ENCODE measurements at regions not wholly inside any gene's neighbourhood (a gene's known extent, or its start where the extent isn't known, plus 50 kb on each side); places are given as distances from the start of the nearest gene placed in this dataset.

DNA sequence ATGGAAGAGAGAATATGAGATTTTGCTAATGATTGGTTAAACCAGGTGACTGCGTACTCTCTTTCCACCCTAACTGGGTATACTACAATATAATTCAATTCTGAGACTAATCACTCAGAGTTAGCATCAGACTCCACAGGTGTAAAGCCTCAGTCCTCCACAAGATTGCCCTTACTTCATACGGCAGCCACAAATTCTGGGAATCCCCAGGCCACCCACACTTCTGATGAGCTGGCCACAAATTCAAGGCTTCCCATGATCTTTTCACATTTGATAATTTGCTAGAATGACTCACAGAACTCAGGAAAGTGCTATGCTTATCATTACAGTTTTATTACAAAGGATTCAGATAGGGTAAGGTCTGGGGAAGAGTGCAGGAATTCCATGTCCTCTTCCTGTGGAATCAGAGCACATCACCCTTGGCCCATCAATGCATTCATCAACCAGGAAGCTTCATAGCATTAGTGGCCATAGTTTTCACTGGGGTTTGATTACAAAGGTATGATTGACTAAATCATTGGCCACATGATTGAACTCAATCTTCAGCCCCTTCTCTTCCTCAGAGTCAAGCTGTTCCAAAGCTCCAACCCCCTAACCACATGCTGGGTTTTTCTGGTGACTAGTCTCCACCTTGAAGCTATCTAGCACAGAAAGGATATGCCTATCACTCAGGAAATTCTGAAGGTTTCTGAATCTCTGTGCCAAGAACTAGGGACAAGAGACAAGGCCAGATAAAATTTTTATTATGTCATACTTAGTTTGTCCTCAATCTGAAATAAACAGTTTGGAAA lies 131.7 kb downstream of the HHIPL2 start:
- H3K36me3 ChIP-seq (ENCODE audit: insufficient read depth, low read length), result no peaks in the 10 kb centered on the region
- H3K9ac ChIP-seq (ENCODE audit: low read depth, low read length), result no peak overlapping the region
- 94% methylated on average over 2 of the region's 2 CpGs for WGBS
- no peak overlapping the region for H3K27ac ChIP-seq (ENCODE audit: low read depth, low read length)
- no peaks in the 10 kb centered on the region for H3K27me3 ChIP-seq (ENCODE audit: insufficient read depth, low read length)
- no peak overlapping the region for H3K4me3 ChIP-seq (ENCODE audit: low read length)
- no peaks in the 10 kb centered on the region for H3K9me3 ChIP-seq (ENCODE audit: insufficient read depth, low read depth, low read length)
- H3K4me1 ChIP-seq (ENCODE audit: insufficient read depth, low read length), result no peaks in the 10 kb centered on the region

DNA sequence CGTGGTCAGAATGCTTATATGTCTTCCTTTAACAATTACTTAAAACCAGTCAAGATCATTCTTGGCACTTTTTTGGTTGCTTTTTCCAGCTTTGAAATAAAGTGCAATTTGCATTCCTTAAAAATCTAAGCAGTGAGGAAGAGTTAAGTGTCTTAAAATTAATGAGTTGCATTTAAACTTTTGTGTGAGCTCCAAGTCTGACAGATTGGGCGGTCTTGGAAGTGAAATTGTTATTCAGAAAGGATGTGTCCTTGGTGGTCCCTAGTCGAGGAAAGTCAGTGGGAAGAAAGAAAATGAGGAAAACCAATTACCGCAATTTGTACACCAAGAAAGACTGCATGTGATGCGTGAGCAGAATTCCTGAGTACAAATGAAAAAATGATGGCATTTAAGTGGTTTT lies 132.5 kb downstream of the HHIPL2 start:
- Histone ChIP-seq H3K4me1 (ENCODE audit: insufficient read depth, low read length) (no peaks in the 10 kb centered on the region), H3K9me3 (ENCODE audit: insufficient read depth, low read depth, low read length) (no peaks in the 10 kb centered on the region), H3K27ac (ENCODE audit: low read depth, low read length) (no peak overlapping the region), H3K27me3 (ENCODE audit: insufficient read depth, low read length) (no peaks in the 10 kb centered on the region), H3K36me3 (ENCODE audit: insufficient read depth, low read length) (no peaks in the 10 kb centered on the region), H3K4me3 (ENCODE audit: low read length) (no peak overlapping the region), H3K9ac (ENCODE audit: low read depth, low read length) (no peak overlapping the region)
- WGBS, result 93% methylated on average over 5 of the region's 5 CpGs

DNA sequence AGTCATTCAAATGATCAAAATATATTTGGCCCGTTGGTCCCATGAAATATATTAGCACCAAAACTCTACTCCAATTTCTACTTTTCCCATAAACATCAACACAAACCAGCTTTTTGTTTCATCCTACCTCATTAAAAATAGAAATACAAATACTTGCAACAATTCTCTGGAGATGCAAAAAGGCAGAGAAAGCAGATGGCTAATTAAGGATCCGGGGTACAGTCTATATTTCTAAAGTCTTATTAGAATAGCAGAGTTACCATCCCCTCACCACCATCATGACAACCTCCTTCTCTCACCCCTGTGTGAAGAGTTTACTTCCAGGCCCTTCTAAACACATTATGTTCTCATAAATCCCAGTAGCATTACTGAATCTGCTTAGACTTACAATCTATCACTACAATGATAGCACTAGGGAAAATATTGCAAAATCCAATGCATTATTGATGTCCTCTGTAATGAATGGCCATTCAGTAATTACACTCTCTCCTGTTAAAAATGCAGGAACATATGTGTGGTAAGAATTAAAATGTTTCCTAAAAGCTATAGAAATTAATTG lies 133.8 kb downstream of the HHIPL2 start:
- no peak overlapping the region for H3K9ac ChIP-seq (ENCODE audit: low read depth, low read length)
- no peak overlapping the region for H3K4me3 ChIP-seq (ENCODE audit: low read length)
- no peaks in the 10 kb centered on the region for H3K36me3 ChIP-seq (ENCODE audit: insufficient read depth, low read length)
- no peaks in the 10 kb centered on the region for H3K27me3 ChIP-seq (ENCODE audit: insufficient read depth, low read length)
- no peak overlapping the region for H3K27ac ChIP-seq (ENCODE audit: low read depth, low read length)
- 82% methylated on average over 2 of the region's 2 CpGs for WGBS
- no peaks in the 10 kb centered on the region for H3K9me3 ChIP-seq (ENCODE audit: insufficient read depth, low read depth, low read length)
- H3K4me1 ChIP-seq (ENCODE audit: insufficient read depth, low read length), result no peaks in the 10 kb centered on the region

DNA sequence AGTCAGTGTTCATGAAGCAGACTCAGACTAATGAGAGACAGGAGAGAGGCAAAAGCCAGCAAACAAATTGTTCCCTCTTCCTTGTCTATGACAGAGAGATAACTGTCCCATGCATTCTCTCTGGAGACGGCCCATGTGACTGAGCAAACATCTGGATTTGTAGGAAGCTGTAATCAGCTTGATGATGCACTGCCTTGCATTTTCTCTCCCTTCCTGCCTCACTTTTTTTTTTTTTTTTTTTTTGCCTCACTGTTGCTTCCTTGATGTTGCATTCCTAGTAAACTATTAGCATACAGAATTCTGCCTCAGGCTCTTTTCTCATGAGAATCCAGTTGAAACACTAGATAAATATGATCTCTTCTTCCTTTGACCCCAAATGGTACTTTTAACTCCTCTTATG lies 134.5 kb downstream of the HHIPL2 start:
- Histone ChIP-seq H3K27me3 (ENCODE audit: insufficient read depth, low read length) (no peaks in the 10 kb centered on the region), H3K36me3 (ENCODE audit: insufficient read depth, low read length) (no peaks in the 10 kb centered on the region), H3K4me1 (ENCODE audit: insufficient read depth, low read length) (no peaks in the 10 kb centered on the region), H3K27ac (ENCODE audit: low read depth, low read length) (no peak overlapping the region), H3K4me3 (ENCODE audit: low read length) (no peak overlapping the region), H3K9me3 (ENCODE audit: insufficient read depth, low read depth, low read length) (no peaks in the 10 kb centered on the region), H3K9ac (ENCODE audit: low read depth, low read length) (no peak overlapping the region)
- 79% methylated on average over 1 of the region's 1 CpG for WGBS

DNA sequence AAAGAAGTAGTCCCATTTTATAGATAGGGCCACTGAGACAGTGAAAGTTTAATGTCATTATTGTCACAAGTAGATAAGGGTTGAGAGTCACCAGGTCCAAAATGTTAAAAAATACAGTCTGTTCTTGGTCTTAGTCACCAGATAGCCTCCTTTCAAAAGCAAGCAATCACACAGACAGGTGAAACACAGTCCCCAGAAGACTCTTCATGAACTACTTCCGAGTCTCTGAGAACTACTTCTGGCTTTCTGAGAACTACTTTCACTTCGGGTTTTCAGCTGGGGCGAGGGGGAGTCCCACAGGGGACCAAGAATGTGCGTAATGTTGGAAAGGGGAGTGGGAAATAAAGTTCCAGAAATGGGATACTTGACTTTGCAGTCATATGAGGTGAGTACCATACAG lies 143.2 kb downstream of the HHIPL2 start:
- H3K27ac ChIP-seq (ENCODE audit: low read depth, low read length), result no peak overlapping the region
- no peak overlapping the region for H3K9ac ChIP-seq (ENCODE audit: low read depth, low read length)
- no peaks in the 10 kb centered on the region for H3K4me1 ChIP-seq (ENCODE audit: insufficient read depth, low read length)
- no peaks in the 10 kb centered on the region for H3K27me3 ChIP-seq (ENCODE audit: insufficient read depth, low read length)
- H3K36me3 ChIP-seq (ENCODE audit: insufficient read depth, low read length), result no peaks in the 10 kb centered on the region
- no peak overlapping the region for H3K4me3 ChIP-seq (ENCODE audit: low read length)
- 83% methylated on average over 4 of the region's 4 CpGs for WGBS
- H3K9me3 ChIP-seq (ENCODE audit: insufficient read depth, low read depth, low read length), result no peaks in the 10 kb centered on the region

DNA sequence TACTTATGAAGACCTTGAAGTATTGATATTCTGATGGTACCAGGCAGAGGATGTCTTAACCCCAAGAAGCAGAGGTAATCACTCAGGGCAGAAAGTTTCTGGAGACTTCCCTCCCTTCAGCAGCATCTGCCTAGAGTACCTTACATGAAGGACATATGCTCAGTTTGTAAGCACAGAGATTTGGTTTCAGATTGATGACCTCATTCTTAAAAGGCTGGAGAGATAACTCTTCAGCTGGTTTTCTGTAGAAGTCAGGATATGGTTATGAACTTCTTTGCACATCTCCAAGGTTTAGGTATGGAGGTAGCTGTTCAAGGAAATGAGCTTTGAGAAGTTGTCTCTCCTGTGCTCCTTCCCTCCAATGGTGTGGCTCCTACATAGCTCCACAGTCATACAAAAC lies 148.7 kb downstream of the HHIPL2 start:
- no peaks in the 10 kb centered on the region for H3K4me1 ChIP-seq (ENCODE audit: insufficient read depth, low read length)
- H3K36me3 ChIP-seq (ENCODE audit: insufficient read depth, low read length), result no peaks in the 10 kb centered on the region
- no peak overlapping the region for H3K4me3 ChIP-seq (ENCODE audit: low read length)
- no peaks in the 10 kb centered on the region for H3K9me3 ChIP-seq (ENCODE audit: insufficient read depth, low read depth, low read length)
- no peaks in the 10 kb centered on the region for H3K27me3 ChIP-seq (ENCODE audit: insufficient read depth, low read length)
- no peak overlapping the region for H3K9ac ChIP-seq (ENCODE audit: low read depth, low read length)
- H3K27ac ChIP-seq (ENCODE audit: low read depth, low read length), result no peak overlapping the region

DNA sequence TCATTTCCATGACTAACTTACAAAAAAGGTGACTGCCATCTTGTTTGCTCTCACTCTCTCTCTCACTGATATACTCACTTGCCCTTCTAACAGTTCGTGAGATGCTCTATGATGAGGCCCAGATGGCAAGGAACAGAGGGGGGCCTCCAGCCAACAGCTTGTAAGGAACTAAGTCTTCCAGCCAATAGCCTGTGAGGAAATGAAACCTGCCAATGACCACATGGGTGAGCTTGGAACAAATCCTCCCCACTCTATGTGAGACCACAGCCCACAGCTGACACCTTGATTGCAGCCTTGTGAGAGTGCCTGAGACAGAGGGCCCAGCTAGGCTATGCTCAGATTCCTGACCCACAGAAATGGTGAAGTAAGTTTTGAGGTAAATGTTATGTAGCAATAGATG lies 153.7 kb downstream of the HHIPL2 start:
- H3K4me1 ChIP-seq (ENCODE audit: insufficient read depth, low read length), result no peaks in the 10 kb centered on the region
- H3K27me3 ChIP-seq (ENCODE audit: insufficient read depth, low read length), result no peaks in the 10 kb centered on the region
- WGBS, result 90% methylated on average over 1 of the region's 1 CpG
- H3K4me3 ChIP-seq (ENCODE audit: low read length), result no peak overlapping the region
- no peaks in the 10 kb centered on the region for H3K36me3 ChIP-seq (ENCODE audit: insufficient read depth, low read length)
- H3K9me3 ChIP-seq (ENCODE audit: insufficient read depth, low read depth, low read length), result no peaks in the 10 kb centered on the region
- no peak overlapping the region for H3K9ac ChIP-seq (ENCODE audit: low read depth, low read length)
- H3K27ac ChIP-seq (ENCODE audit: low read depth, low read length), result no peak overlapping the region

DNA sequence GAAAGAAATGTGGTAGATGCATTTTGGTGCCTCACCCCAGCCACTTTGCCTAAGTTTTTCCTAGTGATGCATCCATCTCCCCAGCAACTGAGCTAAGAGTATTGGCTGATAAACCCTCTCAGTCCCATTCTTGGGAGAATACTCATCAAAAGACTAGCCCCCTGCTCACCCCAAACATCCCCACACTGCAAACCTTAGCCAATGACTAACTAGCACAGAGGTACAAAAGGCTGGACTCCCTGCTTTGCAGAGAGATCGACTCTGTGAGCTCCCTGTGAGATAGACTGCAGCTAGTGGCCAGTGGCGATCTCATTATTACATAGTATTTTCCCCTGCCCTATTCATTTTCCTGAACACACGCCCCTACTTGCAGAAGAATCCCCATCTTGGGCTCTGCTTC lies 155.3 kb downstream of the HHIPL2 start:
- Histone ChIP-seq H3K9me3 (ENCODE audit: insufficient read depth, low read depth, low read length) (no peaks in the 10 kb centered on the region), H3K9ac (ENCODE audit: low read depth, low read length) (no peak overlapping the region), H3K4me1 (ENCODE audit: insufficient read depth, low read length) (no peaks in the 10 kb centered on the region), H3K27me3 (ENCODE audit: insufficient read depth, low read length) (no peaks in the 10 kb centered on the region), H3K36me3 (ENCODE audit: insufficient read depth, low read length) (no peaks in the 10 kb centered on the region), H3K4me3 (ENCODE audit: low read length) (no peak overlapping the region), H3K27ac (ENCODE audit: low read depth, low read length) (no peak overlapping the region)
- 89% methylated on average over 3 of the region's 3 CpGs for WGBS

DNA sequence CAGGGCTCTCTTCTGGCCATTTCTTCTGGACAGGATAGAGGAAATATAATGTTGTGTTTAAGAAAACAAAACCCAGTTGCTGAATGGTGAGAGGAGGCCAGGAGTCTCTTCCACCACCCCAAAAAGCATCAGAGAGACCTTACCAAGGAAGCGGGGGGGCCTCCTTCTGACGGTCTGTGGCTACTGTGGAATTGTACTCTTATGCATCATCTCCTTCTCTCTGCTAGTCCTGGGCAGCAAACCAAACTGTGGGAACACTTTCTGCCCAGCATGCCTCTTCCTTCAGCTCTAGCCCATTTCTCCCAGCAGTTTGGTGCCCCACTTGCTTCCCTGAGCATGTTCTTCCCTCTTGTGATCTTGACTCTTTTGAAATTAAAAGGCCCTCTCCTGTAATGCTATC lies 157.7 kb downstream of the HHIPL2 start:
- no peaks in the 10 kb centered on the region for H3K27me3 ChIP-seq (ENCODE audit: insufficient read depth, low read length)
- no peak overlapping the region for H3K9ac ChIP-seq (ENCODE audit: low read depth, low read length)
- WGBS, result 91% methylated on average over 2 of the region's 2 CpGs
- no peaks in the 10 kb centered on the region for H3K36me3 ChIP-seq (ENCODE audit: insufficient read depth, low read length)
- no peaks in the 10 kb centered on the region for H3K4me1 ChIP-seq (ENCODE audit: insufficient read depth, low read length)
- H3K9me3 ChIP-seq (ENCODE audit: insufficient read depth, low read depth, low read length), result no peaks in the 10 kb centered on the region
- no peak overlapping the region for H3K4me3 ChIP-seq (ENCODE audit: low read length)
- no peak overlapping the region for H3K27ac ChIP-seq (ENCODE audit: low read depth, low read length)

DNA sequence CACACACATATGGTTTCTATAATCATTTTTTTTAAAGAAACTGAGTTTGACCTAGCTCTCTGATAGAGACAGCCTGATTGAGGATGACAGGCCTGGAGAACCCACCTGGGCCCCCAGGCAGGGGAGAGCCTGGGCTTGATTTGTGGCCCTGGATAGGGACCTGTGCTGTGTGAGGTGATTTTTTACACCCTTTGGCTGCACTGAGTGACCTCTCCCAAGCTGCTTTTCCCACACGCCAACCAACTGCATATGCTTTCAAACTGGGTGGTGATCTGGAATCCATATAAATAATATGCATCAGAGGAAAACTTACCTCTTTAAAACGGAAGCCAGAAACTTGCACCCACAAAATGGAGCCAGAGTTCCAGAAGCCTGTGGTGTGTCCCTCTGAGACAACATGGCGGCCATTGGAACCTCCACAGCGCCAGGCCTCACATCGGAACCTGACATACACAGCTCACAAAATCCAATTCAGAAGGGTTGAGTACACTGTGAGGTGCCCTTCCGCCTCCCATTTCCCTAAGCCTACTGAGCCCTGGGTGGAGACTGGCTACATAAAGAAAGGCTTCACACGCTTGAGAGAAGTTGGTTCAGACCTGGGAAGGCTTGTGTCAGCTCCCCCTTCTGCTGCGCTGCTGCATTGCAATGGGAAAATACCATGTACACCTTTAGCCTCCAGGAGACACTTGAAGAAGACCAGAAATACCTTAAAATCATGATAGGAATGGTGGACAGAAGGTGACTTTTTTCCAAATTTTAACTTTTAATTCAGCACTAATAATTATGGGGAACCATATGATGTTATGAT lies 160.7 kb downstream of the HHIPL2 start:
- Histone ChIP-seq H3K27ac (ENCODE audit: low read depth, low read length) (no peak overlapping the region), H3K4me3 (ENCODE audit: low read length) (no peak overlapping the region), H3K4me1 (ENCODE audit: insufficient read depth, low read length) (no peaks in the 10 kb centered on the region), H3K9ac (ENCODE audit: low read depth, low read length) (no peak overlapping the region), H3K27me3 (ENCODE audit: insufficient read depth, low read length) (no peaks in the 10 kb centered on the region), H3K36me3 (ENCODE audit: insufficient read depth, low read length) (no peaks in the 10 kb centered on the region), H3K9me3 (ENCODE audit: insufficient read depth, low read depth, low read length) (no peaks in the 10 kb centered on the region)
- 83% methylated on average over 7 of the region's 8 CpGs for WGBS

DNA sequence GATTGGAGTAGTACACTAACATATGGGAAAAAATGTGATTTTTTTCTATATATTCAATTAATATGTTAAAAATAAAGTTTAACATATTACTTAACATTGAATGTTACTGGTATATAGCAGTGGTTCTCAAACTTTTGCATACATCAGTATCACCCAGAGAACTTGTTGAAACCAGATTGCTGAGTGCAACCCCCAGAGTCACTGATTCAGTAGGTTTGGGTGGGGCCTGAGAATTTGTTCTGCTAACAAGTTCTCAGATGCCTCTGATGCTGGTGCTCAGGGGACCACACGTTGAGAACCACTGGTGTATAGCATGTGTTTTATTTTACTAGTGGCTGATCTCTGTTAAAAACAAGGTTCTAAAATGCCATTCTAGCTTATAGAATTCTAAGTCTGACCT lies 161.9 kb downstream of the HHIPL2 start:
- no peaks in the 10 kb centered on the region for H3K9me3 ChIP-seq (ENCODE audit: insufficient read depth, low read depth, low read length)
- 86% methylated on average over 1 of the region's 1 CpG for WGBS
- no peaks in the 10 kb centered on the region for H3K36me3 ChIP-seq (ENCODE audit: insufficient read depth, low read length)
- H3K9ac ChIP-seq (ENCODE audit: low read depth, low read length), result no peak overlapping the region
- H3K27ac ChIP-seq (ENCODE audit: low read depth, low read length), result no peak overlapping the region
- H3K27me3 ChIP-seq (ENCODE audit: insufficient read depth, low read length), result no peaks in the 10 kb centered on the region
- no peak overlapping the region for H3K4me3 ChIP-seq (ENCODE audit: low read length)
- no peaks in the 10 kb centered on the region for H3K4me1 ChIP-seq (ENCODE audit: insufficient read depth, low read length)
